H4 (cell line): ENCODE measurements at regions not wholly inside any gene's neighbourhood (a gene's known extent, or its start where the extent isn't known, plus 50 kb on each side); places are given as distances from the start of the nearest gene placed in this dataset.
"Not testable (repeated sequence)": the region's sequence is repeated elsewhere in the genome, so short reads cannot be mapped to it uniquely, and the experiment has no call there.

Source experiments
- DNase-seq: peaks from one replicate; pipeline ENCODE4 v3.0.0-alpha.2; 2015; ENCODE audit warnings: low spot score

GRCh38 chr5:58300346-58300895 lies 159.5 kb downstream of the PLK2 start:
- no peak for DNase-seq

- no peak for DNase-seq
Measured at GRCh38 chr5:58299256-58299655, 160.6 kb downstream of the PLK2 start.

- no peak for DNase-seq
Measured at GRCh38 chr5:58294598-58295305, 165.1 kb downstream of the PLK2 start.

- DNase-seq = not testable (repeated sequence)
Measured at GRCh38 chr5:58288275-58288674, 171.6 kb downstream of the PLK2 start.

- DNase-seq = no peak
Measured at GRCh38 chr5:58286741-58287140, 173.1 kb downstream of the PLK2 start.

GRCh38 chr5:58285900-58286299 lies 174.0 kb downstream of the PLK2 start:
- no peak for DNase-seq

- DNase-seq = no peak
Measured at GRCh38 chr5:58284886-58285285, 175.0 kb downstream of the PLK2 start.

GRCh38 chr5:58281189-58281588 lies 178.7 kb downstream of the PLK2 start:
- no peak for DNase-seq

- DNase-seq = no peak
Measured at GRCh38 chr5:58279259-58279658, 180.6 kb downstream of the PLK2 start.

- no peak for DNase-seq
Measured at GRCh38 chr5:58276431-58276830, 183.5 kb downstream of the PLK2 start.

- DNase-seq = no peak
Measured at GRCh38 chr5:58275516-58275915, 184.4 kb downstream of the PLK2 start.

GRCh38 chr5:58274191-58274590 lies 185.7 kb downstream of the PLK2 start:
- DNase-seq = no peak

GRCh38 chr5:58273711-58274110 lies 186.2 kb downstream of the PLK2 start:
- DNase-seq = no peak

GRCh38 chr5:58268268-58268667 lies 191.6 kb downstream of the PLK2 start:
- no peak for DNase-seq

- no peak for DNase-seq
Measured at GRCh38 chr5:58266402-58266801, 193.5 kb downstream of the PLK2 start.

GRCh38 chr5:58265246-58265930 lies 194.5 kb downstream of the PLK2 start:
- no peak for DNase-seq

GRCh38 chr5:58264276-58264675 lies 195.6 kb downstream of the PLK2 start:
- DNase-seq = no peak

- no peak for DNase-seq
Measured at GRCh38 chr5:58263296-58263695, 196.6 kb downstream of the PLK2 start.

- no peak for DNase-seq
Measured at GRCh38 chr5:58262226-58262625, 197.7 kb downstream of the PLK2 start.

GRCh38 chr5:58261605-58262004 lies 198.3 kb downstream of the PLK2 start:
- no peak for DNase-seq

GRCh38 chr5:58260243-58260642 lies 199.6 kb downstream of the PLK2 start:
- DNase-seq = no peak

GRCh38 chr5:58259685-58260152 lies 200.2 kb downstream of the PLK2 start:
- peak; percentile 76 for DNase-seq
